Cardiac muscle cell (in vitro differentiated cells and primary cell): ENCODE measurements at regions not wholly inside any gene's neighbourhood (a gene's known extent, or its start where the extent isn't known, plus 50 kb on each side); places are given as distances from the start of the nearest gene placed in this dataset.
"Not testable (repeated sequence)": the region's sequence is repeated elsewhere in the genome, so short reads cannot be mapped to it uniquely, and the experiment has no call there.

Experiments
- DNase-seq, 2 donors: peaks; one replicate each; pipeline versions ENCODE4 v3.0.0 to v3.0.0-alpha.2; 2010 to 2017; ENCODE audit warnings: low read depth in 1 of 2, low spot score in 1 of 2
- H3K27ac ChIP-seq: fragments of 200-600 bp; sonication (generic); 2 replicates; pipeline ENCODE4 v1.5.1; 2016
- H3K27me3 ChIP-seq: fragments of 200-600 bp; sonication (generic); 2 replicates; pipeline ENCODE4 v1.6.0; 2016; ENCODE audit warnings: control low read depth
- H3K36me3 ChIP-seq: fragments of 200-600 bp; sonication (generic); 2 replicates; pipeline ENCODE4 v1.5.1; 2016; ENCODE audit warnings: control low read depth
- H3K4me1 ChIP-seq: fragments of 200-600 bp; sonication (generic); 2 replicates; pipeline ENCODE4 v1.8.1; 2017; ENCODE audit warnings: low read depth, mild to moderate bottlenecking, mixed run types
- H3K4me3 ChIP-seq: fragments of 200-600 bp; sonication (generic); 2 replicates; pipeline ENCODE4 v1.5.1; 2016; ENCODE audit warnings: mild to moderate bottlenecking
- H3K9me3 ChIP-seq: fragments of 200-600 bp; sonication (generic); 2 replicates; pipeline ENCODE4 v1.5.1; 2017; ENCODE audit warnings: low read depth, mild to moderate bottlenecking, control low read depth
- TF ChIP-seq, protein P1 (sequence below): IDR thresholded peaks from 2 replicates; pipeline ENCODE4 v1.5.1; 2012; ENCODE audit warnings: low read depth, mild to moderate bottlenecking, low read length

GRCh38 chr14:25298238-25298637, 248.3 kb upstream of the STXBP6 start:
- no peak overlapping the region for H3K4me3 ChIP-seq
- no peaks in the 10 kb centered on the region for H3K36me3 ChIP-seq
- H3K27ac ChIP-seq: no peak overlapping the region
- no peaks in the 10 kb centered on the region for H3K4me1 ChIP-seq
- no peak for DNase-seq
- no peaks in the 10 kb centered on the region for H3K9me3 ChIP-seq
- TF ChIP-seq, protein P1, sequence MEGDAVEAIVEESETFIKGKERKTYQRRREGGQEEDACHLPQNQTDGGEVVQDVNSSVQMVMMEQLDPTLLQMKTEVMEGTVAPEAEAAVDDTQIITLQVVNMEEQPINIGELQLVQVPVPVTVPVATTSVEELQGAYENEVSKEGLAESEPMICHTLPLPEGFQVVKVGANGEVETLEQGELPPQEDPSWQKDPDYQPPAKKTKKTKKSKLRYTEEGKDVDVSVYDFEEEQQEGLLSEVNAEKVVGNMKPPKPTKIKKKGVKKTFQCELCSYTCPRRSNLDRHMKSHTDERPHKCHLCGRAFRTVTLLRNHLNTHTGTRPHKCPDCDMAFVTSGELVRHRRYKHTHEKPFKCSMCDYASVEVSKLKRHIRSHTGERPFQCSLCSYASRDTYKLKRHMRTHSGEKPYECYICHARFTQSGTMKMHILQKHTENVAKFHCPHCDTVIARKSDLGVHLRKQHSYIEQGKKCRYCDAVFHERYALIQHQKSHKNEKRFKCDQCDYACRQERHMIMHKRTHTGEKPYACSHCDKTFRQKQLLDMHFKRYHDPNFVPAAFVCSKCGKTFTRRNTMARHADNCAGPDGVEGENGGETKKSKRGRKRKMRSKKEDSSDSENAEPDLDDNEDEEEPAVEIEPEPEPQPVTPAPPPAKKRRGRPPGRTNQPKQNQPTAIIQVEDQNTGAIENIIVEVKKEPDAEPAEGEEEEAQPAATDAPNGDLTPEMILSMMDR: no peak
- no peaks in the 10 kb centered on the region for H3K27me3 ChIP-seq

- H3K4me1 ChIP-seq, H3K27me3 ChIP-seq, H3K4me3 ChIP-seq, H3K9me3 ChIP-seq, DNase-seq, H3K36me3 ChIP-seq, H3K27ac ChIP-seq: not testable (repeated sequence)
These were observed 240.2 kb upstream of the STXBP6 start for GRCh38 chr14:25290154-25290553.

GRCh38 chr14:25274529-25274928, 224.6 kb upstream of the STXBP6 start:
- TF ChIP-seq, protein P1: no peak
- DNase-seq: no peak
- H3K4me1 ChIP-seq: peaks cover 6% of the 10 kb centered on the region
- H3K4me3 ChIP-seq: no peak overlapping the region
- H3K27ac ChIP-seq: no peak overlapping the region
- H3K9me3 ChIP-seq: no peaks in the 10 kb centered on the region
- no peaks in the 10 kb centered on the region for H3K36me3 ChIP-seq
- no peaks in the 10 kb centered on the region for H3K27me3 ChIP-seq

- no peak overlapping the region for H3K4me3 ChIP-seq
- no peaks in the 10 kb centered on the region for H3K36me3 ChIP-seq
- TF ChIP-seq, protein P1: no peak
- no peaks in the 10 kb centered on the region for H3K9me3 ChIP-seq
- DNase-seq: no peak
- no peaks in the 10 kb centered on the region for H3K4me1 ChIP-seq
- no peak overlapping the region for H3K27ac ChIP-seq
- H3K27me3 ChIP-seq: no peaks in the 10 kb centered on the region
These were observed 217.2 kb upstream of the STXBP6 start for GRCh38 chr14:25267186-25267585.

- H3K9me3 ChIP-seq: no peaks in the 10 kb centered on the region
- DNase-seq: no peak
- H3K4me3 ChIP-seq: no peak overlapping the region
- no peak overlapping the region for H3K27ac ChIP-seq
- TF ChIP-seq, protein P1: no peak
- no peaks in the 10 kb centered on the region for H3K27me3 ChIP-seq
- H3K36me3 ChIP-seq: no peaks in the 10 kb centered on the region
- no peaks in the 10 kb centered on the region for H3K4me1 ChIP-seq
These were observed 209.5 kb upstream of the STXBP6 start for GRCh38 chr14:25259470-25259869.

DNA sequence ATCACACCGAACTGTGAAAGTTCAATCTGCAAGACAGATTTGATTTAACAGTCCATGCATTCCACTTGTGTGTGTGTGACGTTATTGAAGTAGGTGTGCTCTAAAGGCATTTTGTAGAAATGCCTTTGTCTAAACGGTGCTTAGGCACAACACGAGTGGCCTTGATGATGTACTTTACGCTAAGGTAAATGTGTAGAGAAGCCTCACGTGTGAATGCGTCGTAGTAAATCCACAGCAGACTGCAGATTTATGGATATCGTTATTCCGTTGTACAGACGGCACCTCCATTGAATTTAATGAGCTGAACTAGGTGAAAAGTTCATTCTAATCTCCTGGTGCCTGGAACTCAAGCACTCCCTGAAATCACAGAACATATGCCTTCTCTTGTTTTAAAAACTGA, 202.8 kb upstream of the STXBP6 start:
- TF ChIP-seq, protein P1: no peak
- Histone ChIP-seq H3K4me1 (no peaks in the 10 kb centered on the region), H3K9me3 (no peaks in the 10 kb centered on the region)

More for the DNA sequence above, 202.8 kb upstream of the STXBP6 start:
- Histone ChIP-seq H3K4me3 (no peak overlapping the region), H3K27ac (no peak overlapping the region), H3K36me3 (no peaks in the 10 kb centered on the region), H3K27me3 (no peaks in the 10 kb centered on the region)
- no peak for DNase-seq
